Superior temporal gyrus (tissue), 1 donor: ENCODE measurements at regions not wholly inside any gene's neighbourhood (a gene's known extent, or its start where the extent isn't known, plus 50 kb on each side); places are given as distances from the start of the nearest gene placed in this dataset.
"Not testable (repeated sequence)": the region's sequence is repeated elsewhere in the genome, so short reads cannot be mapped to it uniquely, and the experiment has no call there.

Experiments used
- DNase-seq: peaks from one replicate; pipeline ENCODE4 v3.0.0-alpha.2; 2016; ENCODE audit errors: extremely low spot score

- DNase-seq: peak; percentile 86
These were observed 830.2 kb upstream of the SPRY2 start for GRCh38 chr13:81171065-81171647.

GRCh38 chr13:81163823-81164222, 822.9 kb upstream of the SPRY2 start:
- DNase-seq: not testable (repeated sequence)

GRCh38 chr13:81153478-81153877, 812.6 kb upstream of the SPRY2 start:
- DNase-seq: no peak

- DNase-seq: no peak
These were observed 807.9 kb upstream of the SPRY2 start for GRCh38 chr13:81148822-81149221.

- DNase-seq: not testable (repeated sequence)
These were observed 805.6 kb upstream of the SPRY2 start for GRCh38 chr13:81146576-81146975.

- DNase-seq: no peak
These were observed 801.5 kb upstream of the SPRY2 start for GRCh38 chr13:81142306-81142999.

GRCh38 chr13:81140675-81141074, 799.7 kb upstream of the SPRY2 start:
- no peak for DNase-seq

GRCh38 chr13:81139987-81140386, 799.1 kb upstream of the SPRY2 start:
- no peak for DNase-seq

- DNase-seq: no peak
These were observed 797.5 kb upstream of the SPRY2 start for GRCh38 chr13:81138353-81138980.

- DNase-seq: no peak
These were observed 792.1 kb upstream of the SPRY2 start for GRCh38 chr13:81133066-81133465.

GRCh38 chr13:81117416-81117815, 776.5 kb upstream of the SPRY2 start:
- no peak for DNase-seq

GRCh38 chr13:81116461-81117282, 775.7 kb upstream of the SPRY2 start:
- no peak for DNase-seq

- no peak for DNase-seq
These were observed 768.1 kb upstream of the SPRY2 start for GRCh38 chr13:81109026-81109425.

GRCh38 chr13:81106348-81106747, 765.4 kb upstream of the SPRY2 start:
- no peak for DNase-seq

GRCh38 chr13:81104035-81104715, 763.2 kb upstream of the SPRY2 start:
- DNase-seq: no peak

GRCh38 chr13:81102066-81102465, 761.1 kb upstream of the SPRY2 start:
- DNase-seq: not testable (repeated sequence)

- DNase-seq: no peak
These were observed 748.6 kb upstream of the SPRY2 start for GRCh38 chr13:81089371-81090157.

GRCh38 chr13:81080911-81081454, 740.1 kb upstream of the SPRY2 start:
- no peak for DNase-seq

GRCh38 chr13:81078048-81078447, 737.1 kb upstream of the SPRY2 start:
- no peak for DNase-seq

GRCh38 chr13:81069822-81070221, 728.9 kb upstream of the SPRY2 start:
- DNase-seq: not testable (repeated sequence)

GRCh38 chr13:81058916-81059290, 718.0 kb upstream of the SPRY2 start:
- no peak for DNase-seq
